Upper lobe of left lung (tissue), 4 donors: ENCODE measurements at regions not wholly inside any gene's neighbourhood (a gene's known extent, or its start where the extent isn't known, plus 50 kb on each side); places are given as distances from the start of the nearest gene placed in this dataset.

Experiments used
- EP300 ChIP-seq, 4 donors: sonication (generic); formaldehyde crosslinking; IDR thresholded peaks; one replicate each; pipeline ENCODE4 v1.5.1; 2017; ENCODE audit warnings: antibody characterized with exemption in 4 of 4, control low read depth in 2 of 4
- POLR2A ChIP-seq, 4 donors: fragments of 450-650 bp; IDR thresholded peaks; one replicate each; pipeline ENCODE4 v1.5.1; 2016 to 2017; ENCODE audit warnings: antibody characterized with exemption in 4 of 4, mild to moderate bottlenecking in 2 of 4
- POLR2AphosphoS5 ChIP-seq, 2 donors: sonication (generic); formaldehyde crosslinking; IDR thresholded peaks; one replicate each; pipeline ENCODE4 v1.5.1; 2017; ENCODE audit warnings: antibody characterized with exemption in 2 of 2
- TF ChIP-seq, protein P1 (sequence below), 6 experiments: fragments of 450-650 bp in 4 of 6; fragments of 200-600 bp in 2 of 6; sonication (generic) in 2 of 6; IDR thresholded peaks; one replicate each; pipeline ENCODE4 v1.5.1; 2016 to 2019; ENCODE audit warnings: antibody characterized with exemption in 6 of 6

DNA sequence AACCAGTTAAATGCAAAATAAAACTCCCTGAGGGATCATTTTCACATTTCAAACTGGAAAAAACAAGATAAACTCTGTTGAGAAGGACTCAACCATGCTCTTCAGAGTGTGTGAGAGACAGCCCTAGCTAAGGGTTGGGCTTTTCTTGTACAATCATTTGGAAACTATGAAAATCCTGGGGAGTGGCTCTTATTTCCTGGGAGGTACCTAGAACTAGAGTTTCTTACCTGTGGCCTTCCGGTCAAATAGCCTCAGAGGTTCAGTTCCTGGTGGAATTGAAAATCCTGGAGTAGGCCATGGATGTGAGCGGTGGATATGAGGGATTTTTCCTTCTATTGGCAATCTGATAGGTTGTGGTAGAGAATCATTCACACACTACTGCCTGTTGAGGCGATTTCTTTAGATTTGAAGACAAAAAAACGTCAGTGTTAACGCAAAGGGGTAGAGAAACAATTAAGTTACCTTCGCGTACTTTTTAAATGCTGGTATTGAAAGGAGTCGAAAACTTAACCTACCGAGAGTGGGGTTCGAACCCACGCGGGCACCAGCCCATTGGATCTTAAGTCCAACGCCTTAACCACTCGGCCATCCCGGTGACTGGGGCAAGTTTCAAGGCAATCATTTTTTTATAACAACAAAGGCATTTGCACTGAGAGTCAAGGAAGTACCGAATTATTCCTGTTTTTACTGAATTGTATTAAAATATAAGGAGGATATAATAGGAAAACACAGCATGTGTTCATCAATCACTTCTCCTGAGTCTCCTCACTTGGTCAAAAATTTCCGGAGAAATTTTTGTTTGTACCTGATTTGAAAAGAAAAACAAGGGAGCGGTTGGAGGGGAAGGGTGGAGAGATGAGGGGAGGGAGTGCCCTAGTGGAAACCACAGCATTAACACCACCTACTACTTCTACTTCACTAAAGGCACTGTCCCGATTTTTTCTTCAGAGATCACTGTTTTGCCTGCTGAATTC lies 191.3 kb downstream of the OR2B2 start:
- TF ChIP-seq, protein P1, sequence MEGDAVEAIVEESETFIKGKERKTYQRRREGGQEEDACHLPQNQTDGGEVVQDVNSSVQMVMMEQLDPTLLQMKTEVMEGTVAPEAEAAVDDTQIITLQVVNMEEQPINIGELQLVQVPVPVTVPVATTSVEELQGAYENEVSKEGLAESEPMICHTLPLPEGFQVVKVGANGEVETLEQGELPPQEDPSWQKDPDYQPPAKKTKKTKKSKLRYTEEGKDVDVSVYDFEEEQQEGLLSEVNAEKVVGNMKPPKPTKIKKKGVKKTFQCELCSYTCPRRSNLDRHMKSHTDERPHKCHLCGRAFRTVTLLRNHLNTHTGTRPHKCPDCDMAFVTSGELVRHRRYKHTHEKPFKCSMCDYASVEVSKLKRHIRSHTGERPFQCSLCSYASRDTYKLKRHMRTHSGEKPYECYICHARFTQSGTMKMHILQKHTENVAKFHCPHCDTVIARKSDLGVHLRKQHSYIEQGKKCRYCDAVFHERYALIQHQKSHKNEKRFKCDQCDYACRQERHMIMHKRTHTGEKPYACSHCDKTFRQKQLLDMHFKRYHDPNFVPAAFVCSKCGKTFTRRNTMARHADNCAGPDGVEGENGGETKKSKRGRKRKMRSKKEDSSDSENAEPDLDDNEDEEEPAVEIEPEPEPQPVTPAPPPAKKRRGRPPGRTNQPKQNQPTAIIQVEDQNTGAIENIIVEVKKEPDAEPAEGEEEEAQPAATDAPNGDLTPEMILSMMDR (IDR thresholded peaks at IDR 0.05), result no peak
- no peak for TF ChIP-seq POLR2AphosphoS5 (IDR thresholded peaks at IDR 0.05)
- TF ChIP-seq POLR2A (IDR thresholded peaks at IDR 0.05), result no peak
- no peak for TF ChIP-seq EP300 (IDR thresholded peaks at IDR 0.05)
